CD4-positive, alpha-beta T cell (primary cell): ENCODE measurements at regions not wholly inside any gene's neighbourhood (a gene's known extent, or its start where the extent isn't known, plus 50 kb on each side); places are given as distances from the start of the nearest gene placed in this dataset.

Experiments used
- ATAC-seq: fragments of 200-7000 bp; cut with Tn5 transposase; one replicate; pipeline ENCODE4 v1.10.0; 2022; ENCODE audit warnings: mild to moderate bottlenecking; ENCODE audit not compliant: poor library complexity
- CTCF ChIA-PET: fragments of 350-600 bp; sonication (Branson Sonifier 250); formaldehyde crosslinking; loops from one replicate; lab custom pipeline; 2021; ENCODE audit warnings: antibody characterized with exemption, inconsistent platforms; lab: Charles Lee
- POLR2A ChIA-PET: fragments of 350-600 bp; sonication (Branson Sonifier 250); formaldehyde crosslinking; loops from one replicate; lab custom pipeline; 2021; ENCODE audit warnings: antibody characterized with exemption, inconsistent platforms; lab: Charles Lee
- DNase-seq, 14 experiments: peaks; one replicate each; pipeline ENCODE4 v3.0.0-alpha.2; 2013 to 2020; ENCODE audit warnings: mixed read lengths in 2 of 14
- H3K27ac ChIP-seq, 2 donors: one replicate each; pipeline versions ENCODE4 v1.5.1 to v1.7.0; 2013; ENCODE audit warnings: low read length in 2 of 2, low read depth in 1 of 2, mild to moderate bottlenecking in 1 of 2
- H3K27me3 ChIP-seq, 2 experiments: 1 replicate in 1 of 2; 2 replicates in 1 of 2; pipeline versions ENCODE4 v1.6.1 to v1.7.0; 2013; ENCODE audit warnings: low read length in 2 of 2, control low read depth in 1 of 2, mild to moderate bottlenecking in 1 of 2, moderate library complexity in 1 of 2; ENCODE audit not compliant: insufficient read depth in 2 of 2, control insufficient read depth in 1 of 2
- H3K36me3 ChIP-seq: one replicate; pipeline ENCODE4 v1.6.1; 2013; ENCODE audit warnings: low read length, control low read depth; ENCODE audit not compliant: insufficient read depth
- H3K4me1 ChIP-seq: one replicate; pipeline ENCODE4 v1.6.1; 2013; ENCODE audit warnings: low read length, control low read depth; ENCODE audit not compliant: insufficient read depth
- H3K4me3 ChIP-seq: one replicate; pipeline ENCODE4 v1.5.1; 2013; ENCODE audit warnings: mild to moderate bottlenecking, low read length, moderate library complexity
- H3K9me3 ChIP-seq, 2 experiments: 1 replicate in 1 of 2; 2 replicates in 1 of 2; pipeline versions ENCODE4 v1.6.1 to v1.7.0; 2013; ENCODE audit warnings: low read length in 2 of 2, mild to moderate bottlenecking in 2 of 2, control low read depth in 1 of 2, moderate library complexity in 1 of 2; ENCODE audit not compliant: control insufficient read depth in 1 of 2, insufficient read depth in 1 of 2
- H3K27ac Mint-ChIP-seq: one replicate; pipeline ENCODE4 v1.8.0; 2020; ENCODE audit warnings: mixed read lengths
- H3K27me3 Mint-ChIP-seq: one replicate; pipeline ENCODE4 v1.8.0; 2021; ENCODE audit warnings: mixed read lengths
- H3K36me3 Mint-ChIP-seq: one replicate; pipeline ENCODE4 v1.8.0; 2021; ENCODE audit warnings: low read depth, mixed read lengths
- H3K4me1 Mint-ChIP-seq: one replicate; pipeline ENCODE4 v1.8.0; 2021; ENCODE audit warnings: low read depth, mixed read lengths
- H3K4me3 Mint-ChIP-seq: one replicate; pipeline ENCODE4 v1.8.0; 2020; ENCODE audit warnings: mild to moderate bottlenecking, mixed read lengths
- H3K9me3 Mint-ChIP-seq: one replicate; pipeline ENCODE4 v1.8.0; 2020; ENCODE audit warnings: mixed read lengths
- intact Hi-C, 2 experiments: fragments of 100-400 bp; cut with DNase I in 1 of 2; cut with micrococcal nuclease in 1 of 2; formaldehyde crosslinking; loops; one replicate each; pipeline versions ENCODE4 v1.15.1 to v1.9.0; 2023 to 2025; cut with DNase I, micrococcal nuclease
- TF ChIP-seq, protein P1 (sequence below): fragments of 200-600 bp; IDR thresholded peaks from one replicate; pipeline ENCODE4 v1.8.0; 2022; ENCODE audit warnings: antibody characterized with exemption, mild to moderate bottlenecking

GRCh38 chr10:94281654-94282053 lies 81.1 kb downstream of the NOC3L start:
- DNase-seq, result no peak
- H3K36me3 ChIP-seq, result no peaks in the 10 kb centered on the region
- no peak overlapping the region for H3K27ac ChIP-seq
- POLR2A ChIA-PET, result no interaction called here
- Mint-ChIP-seq H3K4me3 (no peak overlapping the region), H3K4me1 (no peaks in the 10 kb centered on the region), H3K27ac (no peak overlapping the region), H3K9me3 (no peaks in the 10 kb centered on the region), H3K27me3 (peaks cover 40% of the 10 kb centered on the region), H3K36me3 (no peaks in the 10 kb centered on the region)
- H3K4me1 ChIP-seq, result no peaks in the 10 kb centered on the region
- no peak overlapping the region for H3K4me3 ChIP-seq
- no peak for ATAC-seq
- H3K27me3 ChIP-seq, result peaks cover 0 to 7% of the 10 kb centered on the region in 2 experiments
- intact Hi-C loops, result loop anchor here in 1 of 2 experiments (2.0 kb wide), 2 partner anchors 39 to 161 kb away; no protein-coding TSS in a partner anchor
- no peaks in the 10 kb centered on the region for H3K9me3 ChIP-seq
- TF ChIP-seq, protein P1, sequence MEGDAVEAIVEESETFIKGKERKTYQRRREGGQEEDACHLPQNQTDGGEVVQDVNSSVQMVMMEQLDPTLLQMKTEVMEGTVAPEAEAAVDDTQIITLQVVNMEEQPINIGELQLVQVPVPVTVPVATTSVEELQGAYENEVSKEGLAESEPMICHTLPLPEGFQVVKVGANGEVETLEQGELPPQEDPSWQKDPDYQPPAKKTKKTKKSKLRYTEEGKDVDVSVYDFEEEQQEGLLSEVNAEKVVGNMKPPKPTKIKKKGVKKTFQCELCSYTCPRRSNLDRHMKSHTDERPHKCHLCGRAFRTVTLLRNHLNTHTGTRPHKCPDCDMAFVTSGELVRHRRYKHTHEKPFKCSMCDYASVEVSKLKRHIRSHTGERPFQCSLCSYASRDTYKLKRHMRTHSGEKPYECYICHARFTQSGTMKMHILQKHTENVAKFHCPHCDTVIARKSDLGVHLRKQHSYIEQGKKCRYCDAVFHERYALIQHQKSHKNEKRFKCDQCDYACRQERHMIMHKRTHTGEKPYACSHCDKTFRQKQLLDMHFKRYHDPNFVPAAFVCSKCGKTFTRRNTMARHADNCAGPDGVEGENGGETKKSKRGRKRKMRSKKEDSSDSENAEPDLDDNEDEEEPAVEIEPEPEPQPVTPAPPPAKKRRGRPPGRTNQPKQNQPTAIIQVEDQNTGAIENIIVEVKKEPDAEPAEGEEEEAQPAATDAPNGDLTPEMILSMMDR, result no peak
- CTCF ChIA-PET, result no interaction called here

GRCh38 chr10:94282369-94282768 lies 80.4 kb downstream of the NOC3L start:
- Mint-ChIP-seq H3K9me3 (no peaks in the 10 kb centered on the region), H3K27ac (no peak overlapping the region), H3K27me3 (peaks cover 42% of the 10 kb centered on the region), H3K4me1 (no peaks in the 10 kb centered on the region), H3K36me3 (no peaks in the 10 kb centered on the region), H3K4me3 (no peak overlapping the region)
- CTCF ChIA-PET, result no interaction called here
- Histone ChIP-seq H3K4me1 (no peaks in the 10 kb centered on the region), H3K27me3 (peaks cover 0 to 7% of the 10 kb centered on the region in 2 experiments), H3K4me3 (no peak overlapping the region), H3K27ac (no peak overlapping the region), H3K36me3 (no peaks in the 10 kb centered on the region), H3K9me3 (no peaks in the 10 kb centered on the region)
- POLR2A ChIA-PET, result no interaction called here
- intact Hi-C loops, result no loop called here
- TF ChIP-seq, protein P1, result no peak
- no peak for DNase-seq
- ATAC-seq, result no peak
